ENCODE measurements at regions not wholly inside any gene's neighbourhood (a gene's known extent, or its start where the extent isn't known, plus 50 kb on each side); places are given as distances from the start of the nearest gene placed in this dataset.

DNA sequence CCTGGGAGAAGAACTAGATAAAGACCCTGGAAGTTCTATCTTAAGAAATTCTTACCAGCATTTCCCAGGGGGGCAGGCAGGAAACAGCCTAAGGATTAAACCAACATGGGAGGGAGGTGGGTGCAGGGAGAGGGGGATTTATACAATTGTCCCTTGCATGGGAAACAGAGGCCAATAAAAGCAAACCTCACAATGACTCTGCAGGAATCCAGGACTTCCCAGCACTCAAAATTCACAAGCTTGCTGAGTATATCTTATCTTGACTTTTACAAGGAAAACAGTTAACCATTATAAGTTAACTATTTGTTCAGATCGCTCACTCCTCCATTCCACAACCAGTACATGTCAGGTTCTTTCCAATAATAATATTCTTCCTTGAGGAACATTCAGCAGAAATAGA lies 241.3 kb downstream of the MREG start:
- FAIRE-seq (no peak), DNase-seq (ENCODE audit: low read depth) (no peak)
- H3K27me3 ChIP-seq (ENCODE audit: control insufficient read depth, insufficient read depth, low read length) = no peaks in the 10 kb centered on the region
- no peak overlapping the region for H3K4me3 ChIP-seq (ENCODE audit: low read depth, low read length)
- no peaks in the 10 kb centered on the region for H3K36me3 ChIP-seq (ENCODE audit: control insufficient read depth, insufficient read depth, low read length)
- TF ChIP-seq, protein P1, sequence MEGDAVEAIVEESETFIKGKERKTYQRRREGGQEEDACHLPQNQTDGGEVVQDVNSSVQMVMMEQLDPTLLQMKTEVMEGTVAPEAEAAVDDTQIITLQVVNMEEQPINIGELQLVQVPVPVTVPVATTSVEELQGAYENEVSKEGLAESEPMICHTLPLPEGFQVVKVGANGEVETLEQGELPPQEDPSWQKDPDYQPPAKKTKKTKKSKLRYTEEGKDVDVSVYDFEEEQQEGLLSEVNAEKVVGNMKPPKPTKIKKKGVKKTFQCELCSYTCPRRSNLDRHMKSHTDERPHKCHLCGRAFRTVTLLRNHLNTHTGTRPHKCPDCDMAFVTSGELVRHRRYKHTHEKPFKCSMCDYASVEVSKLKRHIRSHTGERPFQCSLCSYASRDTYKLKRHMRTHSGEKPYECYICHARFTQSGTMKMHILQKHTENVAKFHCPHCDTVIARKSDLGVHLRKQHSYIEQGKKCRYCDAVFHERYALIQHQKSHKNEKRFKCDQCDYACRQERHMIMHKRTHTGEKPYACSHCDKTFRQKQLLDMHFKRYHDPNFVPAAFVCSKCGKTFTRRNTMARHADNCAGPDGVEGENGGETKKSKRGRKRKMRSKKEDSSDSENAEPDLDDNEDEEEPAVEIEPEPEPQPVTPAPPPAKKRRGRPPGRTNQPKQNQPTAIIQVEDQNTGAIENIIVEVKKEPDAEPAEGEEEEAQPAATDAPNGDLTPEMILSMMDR (IDR thresholded peaks at IDR 0.05; ENCODE audit: insufficient read depth, low read length, severe bottlenecking) = no peak

DNA sequence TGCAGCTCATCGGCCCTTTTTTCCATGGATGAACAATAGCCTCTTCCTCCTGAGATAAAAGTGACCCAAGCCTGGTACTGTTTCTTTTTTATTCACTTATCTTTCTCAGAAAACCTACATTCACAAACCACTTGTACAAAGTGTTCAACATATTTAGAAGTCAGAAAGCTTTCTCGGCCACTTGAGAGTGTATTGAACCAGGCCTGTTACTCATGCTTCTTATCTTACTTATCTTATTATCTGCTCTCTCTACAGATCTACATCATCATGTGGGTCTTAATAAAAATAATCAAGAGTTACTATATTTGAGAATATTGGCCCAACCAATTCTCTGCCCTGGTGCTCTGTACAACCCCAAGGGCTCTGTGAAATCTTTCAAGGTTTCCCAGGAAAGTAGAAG lies 242.1 kb downstream of the MREG start:
- Histone ChIP-seq H3K36me3 (ENCODE audit: control insufficient read depth, insufficient read depth, low read length) (no peaks in the 10 kb centered on the region), H3K4me3 (ENCODE audit: low read depth, low read length) (no peak overlapping the region), H3K27me3 (ENCODE audit: control insufficient read depth, insufficient read depth, low read length) (no peaks in the 10 kb centered on the region)
- FAIRE-seq (no peak), DNase-seq (ENCODE audit: low read depth) (no peak)
- TF ChIP-seq, protein P1 (IDR thresholded peaks at IDR 0.05; ENCODE audit: insufficient read depth, low read length, severe bottlenecking) = no peak

DNA sequence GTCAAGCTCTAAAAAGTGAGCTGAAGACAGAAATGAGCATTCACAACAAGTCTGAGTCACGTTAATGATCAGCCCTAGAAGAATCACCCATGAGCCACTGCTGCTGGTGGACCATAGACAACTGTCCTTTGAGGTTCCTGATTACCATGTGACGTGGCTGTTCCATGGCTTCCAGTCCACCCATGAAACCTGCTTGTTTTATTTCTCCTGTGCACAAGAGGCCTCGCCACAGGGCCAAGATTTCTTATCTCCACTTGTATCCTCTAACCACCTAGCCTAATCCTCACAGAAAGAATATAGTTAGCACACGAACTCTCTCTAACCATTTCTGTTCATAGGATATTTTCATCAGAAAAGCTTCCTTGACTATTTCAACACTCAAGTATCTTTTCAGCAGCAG lies 242.7 kb downstream of the MREG start:
- H3K27me3 ChIP-seq (ENCODE audit: control insufficient read depth, insufficient read depth, low read length) = no peaks in the 10 kb centered on the region
- DNase-seq (ENCODE audit: low read depth) = no peak
- TF ChIP-seq, protein P1 (IDR thresholded peaks at IDR 0.05; ENCODE audit: insufficient read depth, low read length, severe bottlenecking) = no peak
- FAIRE-seq = no peak
- no peak overlapping the region for H3K4me3 ChIP-seq (ENCODE audit: low read depth, low read length)
- H3K36me3 ChIP-seq (ENCODE audit: control insufficient read depth, insufficient read depth, low read length) = no peaks in the 10 kb centered on the region

DNA sequence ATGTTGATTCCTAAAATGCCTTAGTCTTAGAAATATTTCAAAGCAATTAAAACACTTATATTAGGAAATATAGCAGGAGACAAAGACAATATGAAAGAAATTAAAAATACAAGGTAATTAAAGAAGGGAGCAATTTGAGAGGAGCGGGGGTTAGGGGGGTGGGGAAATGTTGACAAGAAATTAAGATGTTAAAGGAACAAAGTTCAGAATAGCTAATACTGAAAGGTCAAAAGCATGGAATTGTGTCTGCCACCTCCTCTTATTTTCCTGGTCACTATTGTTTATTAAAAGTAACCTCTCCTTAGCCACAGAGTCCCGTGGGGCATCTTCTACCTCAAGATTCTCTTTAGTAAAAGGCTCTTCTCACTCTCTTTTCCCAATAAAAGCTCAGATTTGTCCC lies 244.1 kb downstream of the MREG start:
- DNase-seq (ENCODE audit: low read depth) (no peak), FAIRE-seq (no peak)
- Histone ChIP-seq H3K4me3 (ENCODE audit: low read depth, low read length) (no peak overlapping the region), H3K36me3 (ENCODE audit: control insufficient read depth, insufficient read depth, low read length) (no peaks in the 10 kb centered on the region), H3K27me3 (ENCODE audit: control insufficient read depth, insufficient read depth, low read length) (no peaks in the 10 kb centered on the region)
- TF ChIP-seq, protein P1 (IDR thresholded peaks at IDR 0.05; ENCODE audit: insufficient read depth, low read length, severe bottlenecking) = no peak

DNA sequence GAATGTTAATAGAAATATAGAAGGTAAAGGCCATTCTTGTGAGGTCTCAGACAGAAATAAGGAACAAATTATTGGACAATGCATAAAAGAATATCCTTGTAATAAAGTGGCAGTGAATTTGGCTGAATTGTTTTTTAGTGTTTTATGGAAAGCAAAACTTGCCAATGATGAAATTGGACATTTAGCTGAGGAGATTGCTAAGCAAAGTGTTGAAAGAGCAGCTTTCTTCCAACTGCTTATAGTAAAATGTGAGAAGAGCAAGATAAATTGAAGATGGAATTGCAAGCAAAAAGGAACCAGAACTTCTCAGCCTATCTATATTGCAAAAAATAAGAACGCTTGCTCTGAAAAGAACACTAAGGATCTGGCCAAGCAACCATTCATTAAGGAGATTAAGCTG lies 245.7 kb downstream of the MREG start:
- no peak overlapping the region for H3K4me3 ChIP-seq (ENCODE audit: low read depth, low read length)
- H3K36me3 ChIP-seq (ENCODE audit: control insufficient read depth, insufficient read depth, low read length) = no peaks in the 10 kb centered on the region
- no peaks in the 10 kb centered on the region for H3K27me3 ChIP-seq (ENCODE audit: control insufficient read depth, insufficient read depth, low read length)
- TF ChIP-seq, protein P1 (IDR thresholded peaks at IDR 0.05; ENCODE audit: insufficient read depth, low read length, severe bottlenecking) = no peak
- FAIRE-seq (no peak), DNase-seq (ENCODE audit: low read depth) (no peak)

DNA sequence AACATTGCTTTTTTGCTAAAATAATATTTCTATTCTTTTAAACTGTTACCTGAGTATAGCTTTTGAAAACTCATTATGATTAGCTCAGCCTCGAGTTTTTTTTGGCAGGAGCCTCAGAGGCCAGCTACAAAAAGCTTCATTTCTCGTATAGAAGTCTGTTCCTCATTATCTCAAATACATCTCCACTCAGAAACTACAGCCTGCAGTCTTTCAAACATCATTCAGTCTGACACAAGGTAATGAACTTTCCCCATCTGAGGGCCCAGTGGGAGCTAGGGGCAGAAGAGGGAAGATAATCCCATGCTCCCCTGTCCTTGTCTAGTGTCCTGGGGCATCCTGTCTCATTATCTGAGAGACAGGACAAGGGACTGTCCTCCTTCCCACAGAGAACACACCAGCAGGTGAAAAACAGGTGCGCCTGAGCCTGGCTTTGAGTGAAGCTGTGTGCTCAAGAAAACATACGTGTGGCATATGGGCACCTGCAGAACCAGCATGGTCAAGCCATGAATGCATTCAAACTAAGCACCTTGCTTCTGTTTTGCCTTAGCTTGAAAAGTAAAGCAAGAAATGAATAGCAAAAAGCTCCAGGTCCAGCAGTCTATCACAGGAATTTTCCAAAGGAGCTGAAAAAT lies 247.5 kb downstream of the MREG start:
- FAIRE-seq = no peak
- Histone ChIP-seq H3K27me3 (ENCODE audit: control insufficient read depth, insufficient read depth, low read length) (no peaks in the 10 kb centered on the region), H3K36me3 (ENCODE audit: control insufficient read depth, insufficient read depth, low read length) (no peaks in the 10 kb centered on the region), H3K4me3 (ENCODE audit: low read depth, low read length) (no peak overlapping the region)
- DNase-seq (ENCODE audit: low read depth) = no peak
- TF ChIP-seq, protein P1 (IDR thresholded peaks at IDR 0.05; ENCODE audit: insufficient read depth, low read length, severe bottlenecking) = no peak
